ENCODE measurements at regions not wholly inside any gene's neighbourhood (a gene's known extent, or its start where the extent isn't known, plus 50 kb on each side); places are given as distances from the start of the nearest gene placed in this dataset.

GRCh38 chr12:58408516-58408915 lies 467.1 kb downstream of the ATP23 start:
- no peak for TF ChIP-seq CTCF (IDR thresholded peaks at IDR 0.05; ENCODE audit: insufficient read depth, low read length, severe bottlenecking)
- no peak for DNase-seq (ENCODE audit: low read depth)
- H3K4me3 ChIP-seq (ENCODE audit: low read depth, low read length) = no peak overlapping the region
- H3K36me3 ChIP-seq (ENCODE audit: control insufficient read depth, insufficient read depth, low read length) = no peaks in the 10 kb centered on the region
- no peaks in the 10 kb centered on the region for H3K27me3 ChIP-seq (ENCODE audit: control insufficient read depth, insufficient read depth, low read length)
- FAIRE-seq = no peak

DNA sequence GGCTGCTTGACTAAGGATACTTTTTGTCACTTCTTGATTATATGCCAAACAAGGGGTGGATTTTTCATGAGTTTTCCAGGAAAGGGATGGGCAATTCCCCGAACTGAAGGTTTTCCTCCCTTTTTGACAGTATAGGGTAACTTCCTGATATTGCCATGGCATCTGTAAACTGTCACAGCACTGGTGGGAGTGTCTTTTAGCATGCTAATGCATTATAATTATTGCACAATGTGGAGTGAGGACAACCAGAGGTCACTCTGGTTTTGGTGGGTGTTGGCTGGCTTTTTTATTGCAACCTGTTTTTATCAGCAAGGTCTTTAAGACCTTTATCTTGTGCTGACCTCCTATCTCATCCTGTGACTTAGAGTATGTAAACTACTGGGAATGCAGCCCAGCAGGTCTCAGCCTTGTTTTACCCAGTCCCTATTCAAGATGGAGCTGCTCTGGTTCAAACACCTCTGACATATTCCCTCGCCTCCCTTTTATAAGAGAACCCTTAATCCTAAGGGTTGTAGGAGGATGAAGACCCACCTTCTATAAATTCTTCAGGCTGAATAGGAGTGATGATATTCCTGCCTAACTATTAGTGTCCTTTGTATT lies 471.2 kb downstream of the ATP23 start:
- no peak for FAIRE-seq

DNA sequence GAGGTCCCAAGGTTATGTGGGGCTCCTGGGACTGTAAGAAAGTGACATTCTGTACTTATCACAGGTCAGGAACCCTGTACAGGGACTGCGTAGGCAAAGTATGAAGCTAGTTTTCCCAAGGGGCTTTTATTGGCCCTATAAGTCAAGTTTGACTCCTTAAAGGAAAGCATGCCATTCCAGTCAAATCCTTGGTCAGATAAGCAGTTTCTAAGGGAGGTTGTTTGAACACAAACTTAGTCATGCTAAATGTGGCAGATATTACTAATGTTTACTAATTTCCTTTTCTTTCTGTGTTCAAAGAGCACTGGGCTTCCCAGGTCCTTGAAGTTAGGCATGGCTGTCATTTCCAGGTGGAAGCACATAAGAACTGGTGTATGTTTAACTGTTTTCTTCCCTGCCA lies 472.4 kb downstream of the ATP23 start:
- Histone ChIP-seq H3K27me3 (ENCODE audit: control insufficient read depth, insufficient read depth, low read length) (no peaks in the 10 kb centered on the region), H3K4me3 (ENCODE audit: low read depth, low read length) (no peak overlapping the region), H3K36me3 (ENCODE audit: control insufficient read depth, insufficient read depth, low read length) (no peaks in the 10 kb centered on the region)
- FAIRE-seq (no peak), DNase-seq (ENCODE audit: low read depth) (peak; percentile 95)
- no peak for TF ChIP-seq CTCF (IDR thresholded peaks at IDR 0.05; ENCODE audit: insufficient read depth, low read length, severe bottlenecking)

More for the DNA sequence above, 471.2 kb downstream of the ATP23 start:
- DNase-seq (ENCODE audit: low read depth) = no peak
- Histone ChIP-seq H3K27me3 (ENCODE audit: control insufficient read depth, insufficient read depth, low read length) (no peaks in the 10 kb centered on the region), H3K36me3 (ENCODE audit: control insufficient read depth, insufficient read depth, low read length) (no peaks in the 10 kb centered on the region), H3K4me3 (ENCODE audit: low read depth, low read length) (no peak overlapping the region)
- TF ChIP-seq CTCF (IDR thresholded peaks at IDR 0.05; ENCODE audit: insufficient read depth, low read length, severe bottlenecking) = no peak

DNA sequence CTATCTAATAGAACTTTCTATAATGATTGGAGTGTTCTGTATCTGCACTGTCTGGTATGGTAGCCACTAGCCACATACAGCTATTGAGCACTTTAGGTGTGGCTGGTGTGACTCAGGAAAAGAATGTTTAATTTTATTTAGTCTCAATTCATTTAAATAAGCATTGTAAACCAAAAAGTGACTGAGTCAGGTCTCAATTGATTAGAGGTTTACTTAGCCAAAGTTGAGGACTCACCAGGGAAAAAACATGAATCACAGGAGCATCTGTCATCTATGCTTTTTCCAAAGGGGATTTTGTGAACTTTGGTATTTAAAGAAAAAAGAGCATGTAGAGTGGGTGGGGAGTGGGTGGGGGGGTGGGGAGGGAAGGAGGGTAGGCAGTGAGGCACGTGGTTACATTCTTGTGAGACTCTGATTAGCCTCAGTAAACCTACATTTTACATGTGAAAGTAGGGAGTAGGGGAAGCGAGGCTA lies 473.1 kb downstream of the ATP23 start:
- Histone ChIP-seq H3K36me3 (ENCODE audit: control insufficient read depth, insufficient read depth, low read length) (no peaks in the 10 kb centered on the region), H3K27me3 (ENCODE audit: control insufficient read depth, insufficient read depth, low read length) (no peaks in the 10 kb centered on the region), H3K4me3 (ENCODE audit: low read depth, low read length) (no peak overlapping the region)
- FAIRE-seq (no peak), DNase-seq (ENCODE audit: low read depth) (peak; percentile 94)
- TF ChIP-seq CTCF (IDR thresholded peaks at IDR 0.05; ENCODE audit: insufficient read depth, low read length, severe bottlenecking) = no peak

DNA sequence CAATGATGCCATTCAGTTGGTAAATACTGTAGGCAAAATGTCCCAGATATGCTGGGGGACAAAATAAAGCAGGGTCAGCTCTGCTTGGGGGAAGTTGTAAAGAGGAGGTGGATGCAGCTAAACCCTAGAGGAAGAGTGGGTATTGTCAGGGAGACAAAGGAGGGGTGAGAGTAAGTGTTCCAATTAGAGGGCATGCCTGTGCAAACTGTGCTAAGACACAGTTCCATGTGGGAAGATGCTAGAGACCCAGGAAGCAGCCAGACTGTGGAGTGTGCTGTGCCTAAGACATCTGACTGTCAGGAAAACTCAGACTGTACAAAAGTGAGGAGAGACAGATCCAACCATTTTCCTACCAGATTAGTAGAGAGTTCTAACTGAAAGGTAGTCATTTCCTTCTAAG lies 474.3 kb downstream of the ATP23 start:
- DNase-seq (ENCODE audit: low read depth) = no peak
- no peak overlapping the region for H3K4me3 ChIP-seq (ENCODE audit: low read depth, low read length)
- FAIRE-seq = peak; percentile 40
- TF ChIP-seq CTCF (IDR thresholded peaks at IDR 0.05; ENCODE audit: insufficient read depth, low read length, severe bottlenecking) = no peak
- no peaks in the 10 kb centered on the region for H3K27me3 ChIP-seq (ENCODE audit: control insufficient read depth, insufficient read depth, low read length)
- H3K36me3 ChIP-seq (ENCODE audit: control insufficient read depth, insufficient read depth, low read length) = no peaks in the 10 kb centered on the region

GRCh38 chr12:58416236-58416635 lies 474.9 kb downstream of the ATP23 start:
- no peak for TF ChIP-seq CTCF (IDR thresholded peaks at IDR 0.05; ENCODE audit: insufficient read depth, low read length, severe bottlenecking)

More at GRCh38 chr12:58416236-58416635, 474.9 kb downstream of the ATP23 start:
- Histone ChIP-seq H3K36me3 (ENCODE audit: control insufficient read depth, insufficient read depth, low read length) (no peaks in the 10 kb centered on the region), H3K27me3 (ENCODE audit: control insufficient read depth, insufficient read depth, low read length) (no peaks in the 10 kb centered on the region), H3K4me3 (ENCODE audit: low read depth, low read length) (no peak overlapping the region)
- DNase-seq (ENCODE audit: low read depth) (peak; percentile 49), FAIRE-seq (no peak)

All from bronchial epithelial cell (primary cell).